ENCODE measurements at regions not wholly inside any gene's neighbourhood (a gene's known extent, or its start where the extent isn't known, plus 50 kb on each side); places are given as distances from the start of the nearest gene placed in this dataset.
"Not testable (repeated sequence)": the region's sequence is repeated elsewhere in the genome, so short reads cannot be mapped to it uniquely, and the experiment has no call there.

- H3K9me3 ChIP-seq, H3K4me1 Mint-ChIP-seq: not testable (repeated sequence)
- peaks cover 4 to 14% (median 5%) of the 10 kb centered on the region in 3 donors for H3K9me3 Mint-ChIP-seq
These were observed 489.8 kb upstream of the TECRL start for GRCh38 chr4:64899030-64899429.

DNA sequence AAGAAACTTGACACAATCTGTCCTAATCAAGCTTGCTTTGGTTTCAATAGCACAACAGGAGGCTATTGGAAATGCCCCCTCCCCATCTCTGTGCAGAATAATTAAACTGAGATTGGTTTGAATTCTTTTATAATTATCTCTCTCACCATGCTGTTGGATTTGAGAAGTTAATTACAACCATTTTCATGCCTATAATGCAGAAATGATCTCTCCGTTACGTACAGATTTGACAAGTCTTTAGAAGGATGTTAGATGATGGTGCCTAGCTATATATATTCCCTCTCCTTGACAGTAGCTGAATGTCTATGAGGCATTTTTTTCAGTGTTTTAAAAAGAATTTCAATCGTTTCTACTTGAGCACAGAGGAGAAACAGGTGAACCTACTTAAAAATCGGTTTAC lies 488.4 kb upstream of the TECRL start:
- Mint-ChIP-seq H3K9me3 (peaks cover 4 to 14% (median 5%) of the 10 kb centered on the region in 3 donors), H3K27ac (no peak overlapping the region), H3K4me1 (no peaks in the 10 kb centered on the region), H3K4me3 (no peak overlapping the region), H3K27me3 (no peaks in the 10 kb centered on the region), H3K36me3 (no peaks in the 10 kb centered on the region)
- no peaks in the 10 kb centered on the region for H3K4me1 ChIP-seq (ENCODE audit: control insufficient read depth in 1 of 2, extremely low read depth in 1 of 2, insufficient read depth in 2 of 2, low read length in 2 of 2)
- no peaks in the 10 kb centered on the region for H3K36me3 ChIP-seq (ENCODE audit: control insufficient read depth in 2 of 2, extremely low read depth in 1 of 2, insufficient read depth in 1 of 2, low read length in 1 of 2)
- no peaks in the 10 kb centered on the region for H3K9me3 ChIP-seq
- no peak overlapping the region for H3K4me3 ChIP-seq (ENCODE audit: control insufficient read depth in 1 of 2, extremely low read depth in 1 of 2, low read length in 1 of 2)
- ChIA-PET POLR2A (no interaction called here), CTCF (no interaction called here)
- H3K27ac ChIP-seq (ENCODE audit: low read length): no peak overlapping the region
- no peak for DNase-seq
- no peaks in the 10 kb centered on the region for H3K27me3 ChIP-seq (replicated peaks in 1 of 2; ENCODE audit: control insufficient read depth in 2 of 2, extremely low read depth in 1 of 2, insufficient read depth in 2 of 2, low read length in 1 of 2)
- WGBS (ENCODE audit: insufficient coverage): no CpG with 5 or more reads among the region's 4 CpGs
- ATAC-seq (replicated peaks in 1 of 4): no peak

More at GRCh38 chr4:64899030-64899429, 489.8 kb upstream of the TECRL start:
- H3K27me3 ChIP-seq (replicated peaks in 1 of 2; ENCODE audit: control insufficient read depth in 2 of 2, extremely low read depth in 1 of 2, insufficient read depth in 2 of 2, low read length in 1 of 2); H3K36me3 Mint-ChIP-seq; H3K4me3 Mint-ChIP-seq; H3K27me3 Mint-ChIP-seq; DNase-seq; ATAC-seq (replicated peaks in 1 of 4); H3K27ac ChIP-seq (ENCODE audit: low read length); POLR2A ChIA-PET; H3K4me1 ChIP-seq (ENCODE audit: control insufficient read depth in 1 of 2, extremely low read depth in 1 of 2, insufficient read depth in 2 of 2, low read length in 2 of 2); H3K36me3 ChIP-seq (ENCODE audit: control insufficient read depth in 2 of 2, extremely low read depth in 1 of 2, insufficient read depth in 1 of 2, low read length in 1 of 2); H3K4me3 ChIP-seq (ENCODE audit: control insufficient read depth in 1 of 2, extremely low read depth in 1 of 2, low read length in 1 of 2); H3K27ac Mint-ChIP-seq; CTCF ChIA-PET: not testable (repeated sequence)
- WGBS (ENCODE audit: insufficient coverage): no CpG with 5 or more reads among the region's 2 CpGs

DNA sequence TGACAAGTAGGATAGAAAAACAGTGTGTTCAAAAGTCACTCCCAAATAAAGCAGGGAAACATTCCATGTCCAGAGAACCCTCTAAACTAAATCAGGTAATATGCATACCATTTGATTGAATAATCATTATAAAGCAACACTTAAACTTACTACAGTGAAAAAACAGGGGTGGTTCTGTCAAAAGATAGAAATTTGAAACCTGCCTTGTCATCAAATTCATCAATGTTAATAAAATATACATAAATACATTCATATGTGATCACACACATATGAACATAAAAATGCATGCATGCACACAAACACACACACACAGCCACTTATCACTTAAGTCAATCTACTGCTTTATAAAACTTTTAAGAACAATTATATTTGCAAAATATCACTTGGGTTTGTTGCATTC lies 485.8 kb upstream of the TECRL start:
- Mint-ChIP-seq H3K27ac (no peak overlapping the region), H3K9me3 (peaks cover 0 to 10% (median 2%) of the 10 kb centered on the region in 3 donors), H3K36me3 (no peaks in the 10 kb centered on the region), H3K4me1 (no peaks in the 10 kb centered on the region), H3K4me3 (no peak overlapping the region), H3K27me3 (no peaks in the 10 kb centered on the region)
- DNase-seq (no peak), ATAC-seq (replicated peaks in 1 of 4) (no peak)
- Histone ChIP-seq H3K4me3 (ENCODE audit: control insufficient read depth in 1 of 2, extremely low read depth in 1 of 2, low read length in 1 of 2) (no peak overlapping the region), H3K27me3 (replicated peaks in 1 of 2; ENCODE audit: control insufficient read depth in 2 of 2, extremely low read depth in 1 of 2, insufficient read depth in 2 of 2, low read length in 1 of 2) (no peaks in the 10 kb centered on the region), H3K27ac (ENCODE audit: low read length) (no peak overlapping the region), H3K4me1 (ENCODE audit: control insufficient read depth in 1 of 2, extremely low read depth in 1 of 2, insufficient read depth in 2 of 2, low read length in 2 of 2) (no peaks in the 10 kb centered on the region), H3K36me3 (ENCODE audit: control insufficient read depth in 2 of 2, extremely low read depth in 1 of 2, insufficient read depth in 1 of 2, low read length in 1 of 2) (no peaks in the 10 kb centered on the region), H3K9me3 (no peaks in the 10 kb centered on the region)
- ChIA-PET CTCF (no interaction called here), POLR2A (no interaction called here)

GRCh38 chr4:64893205-64893604 lies 484.0 kb upstream of the TECRL start:
- no peak overlapping the region for H3K4me3 Mint-ChIP-seq
- H3K27me3 Mint-ChIP-seq: no peaks in the 10 kb centered on the region
- H3K27me3 ChIP-seq (replicated peaks in 1 of 2; ENCODE audit: control insufficient read depth in 2 of 2, extremely low read depth in 1 of 2, insufficient read depth in 2 of 2, low read length in 1 of 2): no peaks in the 10 kb centered on the region
- H3K4me1 Mint-ChIP-seq: no peaks in the 10 kb centered on the region
- WGBS (ENCODE audit: insufficient coverage): no CpG with 5 or more reads among the region's 5 CpGs
- POLR2A ChIA-PET: no interaction called here
- no peaks in the 10 kb centered on the region for H3K4me1 ChIP-seq (ENCODE audit: control insufficient read depth in 1 of 2, extremely low read depth in 1 of 2, insufficient read depth in 2 of 2, low read length in 2 of 2)
- CTCF ChIA-PET: no interaction called here
- no peaks in the 10 kb centered on the region for H3K9me3 ChIP-seq
- H3K9me3 Mint-ChIP-seq: peaks cover 0 to 6% (median 2%) of the 10 kb centered on the region in 3 donors
- ATAC-seq (replicated peaks in 1 of 4) (no peak), DNase-seq (no peak)
- H3K36me3 ChIP-seq (ENCODE audit: control insufficient read depth in 2 of 2, extremely low read depth in 1 of 2, insufficient read depth in 1 of 2, low read length in 1 of 2): no peaks in the 10 kb centered on the region
- H3K4me3 ChIP-seq (ENCODE audit: control insufficient read depth in 1 of 2, extremely low read depth in 1 of 2, low read length in 1 of 2): no peak overlapping the region
- H3K36me3 Mint-ChIP-seq: no peaks in the 10 kb centered on the region
- H3K27ac ChIP-seq (ENCODE audit: low read length): no peak overlapping the region
- no peak overlapping the region for H3K27ac Mint-ChIP-seq

DNA sequence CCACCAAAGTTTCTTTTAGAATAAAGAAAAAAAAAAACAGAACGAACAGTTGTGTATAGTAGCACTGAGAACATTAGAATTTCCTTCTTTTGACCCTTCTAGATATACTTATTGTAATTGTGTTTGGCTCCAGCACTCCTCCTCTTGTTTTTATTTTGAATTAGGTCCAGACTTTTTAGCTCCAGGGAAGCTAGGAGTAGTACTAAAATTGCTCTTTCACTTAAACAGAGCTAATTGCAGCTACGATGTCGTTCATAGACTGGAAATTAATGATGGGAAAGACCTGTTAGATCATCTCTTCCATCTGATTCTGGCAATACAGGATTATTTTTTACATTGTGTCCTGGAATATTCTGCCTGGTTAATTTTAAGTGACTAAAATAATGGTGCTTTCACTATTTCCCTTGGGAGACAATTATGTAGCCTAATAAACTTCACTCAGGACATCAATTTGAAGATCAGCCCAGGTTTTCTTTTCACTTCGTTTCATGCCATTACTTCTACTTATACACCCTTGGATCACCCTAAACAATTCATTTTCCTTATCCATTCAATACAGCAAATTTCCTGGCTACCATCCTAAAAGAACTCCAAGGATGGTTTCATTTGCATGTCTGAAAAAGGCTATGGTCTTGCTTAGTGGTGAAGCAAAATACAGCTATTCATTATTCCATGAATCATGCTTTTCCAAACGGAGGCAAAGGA lies 480.8 kb upstream of the TECRL start:
- no peak for DNase-seq
- WGBS (ENCODE audit: insufficient coverage): no CpG with 5 or more reads among the region's 5 CpGs
- ChIA-PET CTCF (no interaction called here), POLR2A (no interaction called here)
- Mint-ChIP-seq H3K4me3 (no peak overlapping the region), H3K4me1 (no peaks in the 10 kb centered on the region), H3K27me3 (no peaks in the 10 kb centered on the region), H3K27ac (no peak overlapping the region), H3K36me3 (no peaks in the 10 kb centered on the region), H3K9me3 (peaks cover 4 to 20% (median 6%) of the 10 kb centered on the region in 3 donors)
- no peaks in the 10 kb centered on the region for H3K4me1 ChIP-seq (ENCODE audit: control insufficient read depth in 1 of 2, extremely low read depth in 1 of 2, insufficient read depth in 2 of 2, low read length in 2 of 2)
- H3K36me3 ChIP-seq (ENCODE audit: control insufficient read depth in 2 of 2, extremely low read depth in 1 of 2, insufficient read depth in 1 of 2, low read length in 1 of 2): no peaks in the 10 kb centered on the region
- H3K4me3 ChIP-seq (ENCODE audit: control insufficient read depth in 1 of 2, extremely low read depth in 1 of 2, low read length in 1 of 2): no peak overlapping the region
- no peak overlapping the region for H3K27ac ChIP-seq (ENCODE audit: low read length)
- H3K9me3 ChIP-seq: no peaks in the 10 kb centered on the region
- no peak for ATAC-seq (replicated peaks in 1 of 4)
- no peaks in the 10 kb centered on the region for H3K27me3 ChIP-seq (replicated peaks in 1 of 2; ENCODE audit: control insufficient read depth in 2 of 2, extremely low read depth in 1 of 2, insufficient read depth in 2 of 2, low read length in 1 of 2)

- no peaks in the 10 kb centered on the region for H3K36me3 Mint-ChIP-seq
- no peak overlapping the region for H3K4me3 ChIP-seq (ENCODE audit: control insufficient read depth in 1 of 2, extremely low read depth in 1 of 2, low read length in 1 of 2)
- H3K27ac ChIP-seq (ENCODE audit: low read length): no peak overlapping the region
- ATAC-seq (replicated peaks in 1 of 4) (no peak), DNase-seq (no peak)
- no peaks in the 10 kb centered on the region for H3K27me3 Mint-ChIP-seq
- H3K4me3 Mint-ChIP-seq: no peak overlapping the region
- ChIA-PET POLR2A (no interaction called here), CTCF (no interaction called here)
- H3K27me3 ChIP-seq (replicated peaks in 1 of 2; ENCODE audit: control insufficient read depth in 2 of 2, extremely low read depth in 1 of 2, insufficient read depth in 2 of 2, low read length in 1 of 2): no peaks in the 10 kb centered on the region
- peaks cover 0 to 7% (median 0%) of the 10 kb centered on the region in 3 donors for H3K4me1 Mint-ChIP-seq
- peaks cover 3 to 20% (median 10%) of the 10 kb centered on the region in 3 donors for H3K9me3 Mint-ChIP-seq
- no peak overlapping the region for H3K27ac Mint-ChIP-seq
- no peaks in the 10 kb centered on the region for H3K36me3 ChIP-seq (ENCODE audit: control insufficient read depth in 2 of 2, extremely low read depth in 1 of 2, insufficient read depth in 1 of 2, low read length in 1 of 2)
- no peaks in the 10 kb centered on the region for H3K9me3 ChIP-seq
- no CpG with 5 or more reads among the region's 5 CpGs for WGBS (ENCODE audit: insufficient coverage)
- H3K4me1 ChIP-seq (ENCODE audit: control insufficient read depth in 1 of 2, extremely low read depth in 1 of 2, insufficient read depth in 2 of 2, low read length in 2 of 2): peaks cover 0 to 11% of the 10 kb centered on the region in 2 experiments
These were observed 474.0 kb upstream of the TECRL start for GRCh38 chr4:64883087-64883807.
